ENCODE measurements at regions not wholly inside any gene's neighbourhood (a gene's known extent, or its start where the extent isn't known, plus 50 kb on each side); places are given as distances from the start of the nearest gene placed in this dataset.

GRCh38 chr2:160602073-160602472 lies 108.5 kb upstream of the RBMS1 start:
- Histone ChIP-seq H3K27me3 (ENCODE audit: control insufficient read depth, insufficient read depth, low read length) (no peaks in the 10 kb centered on the region), H3K36me3 (ENCODE audit: control insufficient read depth, insufficient read depth, low read length) (no peaks in the 10 kb centered on the region), H3K4me3 (ENCODE audit: low read depth, low read length) (no peak overlapping the region)
- FAIRE-seq (no peak), DNase-seq (ENCODE audit: low read depth) (no peak)
- no peak for TF ChIP-seq CTCF (IDR thresholded peaks at IDR 0.05; ENCODE audit: insufficient read depth, low read length, severe bottlenecking)

GRCh38 chr2:160603771-160604510 lies 110.3 kb upstream of the RBMS1 start:
- DNase-seq (ENCODE audit: low read depth) = no peak
- FAIRE-seq = no peak

GRCh38 chr2:160606341-160606740 lies 112.7 kb upstream of the RBMS1 start:
- FAIRE-seq (no peak), DNase-seq (ENCODE audit: low read depth) (no peak)
- no peaks in the 10 kb centered on the region for H3K27me3 ChIP-seq (ENCODE audit: control insufficient read depth, insufficient read depth, low read length)
- TF ChIP-seq CTCF (IDR thresholded peaks at IDR 0.05; ENCODE audit: insufficient read depth, low read length, severe bottlenecking) = no peak
- no peak overlapping the region for H3K4me3 ChIP-seq (ENCODE audit: low read depth, low read length)
- no peaks in the 10 kb centered on the region for H3K36me3 ChIP-seq (ENCODE audit: control insufficient read depth, insufficient read depth, low read length)

More at GRCh38 chr2:160603771-160604510, 110.3 kb upstream of the RBMS1 start:
- Histone ChIP-seq H3K4me3 (ENCODE audit: low read depth, low read length) (no peak overlapping the region), H3K27me3 (ENCODE audit: control insufficient read depth, insufficient read depth, low read length) (no peaks in the 10 kb centered on the region), H3K36me3 (ENCODE audit: control insufficient read depth, insufficient read depth, low read length) (no peaks in the 10 kb centered on the region)
- no peak for TF ChIP-seq CTCF (IDR thresholded peaks at IDR 0.05; ENCODE audit: insufficient read depth, low read length, severe bottlenecking)

- Histone ChIP-seq H3K36me3 (ENCODE audit: control insufficient read depth, insufficient read depth, low read length) (no peaks in the 10 kb centered on the region), H3K27me3 (ENCODE audit: control insufficient read depth, insufficient read depth, low read length) (no peaks in the 10 kb centered on the region), H3K4me3 (ENCODE audit: low read depth, low read length) (no peak overlapping the region)
- DNase-seq (ENCODE audit: low read depth) (no peak), FAIRE-seq (no peak)
- TF ChIP-seq CTCF (IDR thresholded peaks at IDR 0.05; ENCODE audit: insufficient read depth, low read length, severe bottlenecking) = no peak
Observed at GRCh38 chr2:160608599-160608998, 115.0 kb upstream of the RBMS1 start.

GRCh38 chr2:160609346-160609745 lies 115.7 kb upstream of the RBMS1 start:
- TF ChIP-seq CTCF (IDR thresholded peaks at IDR 0.05; ENCODE audit: insufficient read depth, low read length, severe bottlenecking) = no peak
- FAIRE-seq = no peak

GRCh38 chr2:160610041-160610440 lies 116.4 kb upstream of the RBMS1 start:
- no peak for FAIRE-seq
- Histone ChIP-seq H3K4me3 (ENCODE audit: low read depth, low read length) (no peak overlapping the region), H3K27me3 (ENCODE audit: control insufficient read depth, insufficient read depth, low read length) (no peaks in the 10 kb centered on the region), H3K36me3 (ENCODE audit: control insufficient read depth, insufficient read depth, low read length) (no peaks in the 10 kb centered on the region)
- DNase-seq (ENCODE audit: low read depth) = no peak
- no peak for TF ChIP-seq CTCF (IDR thresholded peaks at IDR 0.05; ENCODE audit: insufficient read depth, low read length, severe bottlenecking)

More at GRCh38 chr2:160609346-160609745, 115.7 kb upstream of the RBMS1 start:
- H3K27me3 ChIP-seq (ENCODE audit: control insufficient read depth, insufficient read depth, low read length) = no peaks in the 10 kb centered on the region
- DNase-seq (ENCODE audit: low read depth) = no peak
- no peaks in the 10 kb centered on the region for H3K36me3 ChIP-seq (ENCODE audit: control insufficient read depth, insufficient read depth, low read length)
- no peak overlapping the region for H3K4me3 ChIP-seq (ENCODE audit: low read depth, low read length)

All from bronchial epithelial cell (primary cell).